HL-60 (cell line): ENCODE measurements at regions not wholly inside any gene's neighbourhood (a gene's known extent, or its start where the extent isn't known, plus 50 kb on each side); places are given as distances from the start of the nearest gene placed in this dataset.

Experiments
- DNase-seq, 2 experiments: peaks; one replicate each; pipeline ENCODE4 v3.0.0-alpha.2; 2010 to 2020; ENCODE audit warnings: low read depth in 1 of 2, low spot score in 1 of 2
- H3K27ac ChIP-seq: fragments of 250-450 bp; sonication (Bioruptor Pico); replicated peaks from 2 replicates; pipeline ENCODE4 v1.5.1; 2020; ENCODE audit warnings: mild to moderate bottlenecking, moderate library complexity
- H3K27me3 ChIP-seq: fragments of 250-450 bp; sonication (Bioruptor Pico); 2 replicates; pipeline ENCODE4 v1.5.1; 2021; ENCODE audit warnings: mild to moderate bottlenecking, moderate library complexity; ENCODE audit not compliant: insufficient read depth, poor library complexity, severe bottlenecking
- H3K4me3 ChIP-seq: replicated peaks from 2 replicates; pipeline ENCODE4 v1.5.1; 2011; ENCODE audit warnings: mild to moderate bottlenecking, control low read depth, low read length; ENCODE audit not compliant: insufficient read depth
- CTCF ChIP-seq: IDR thresholded peaks from one replicate; pipeline ENCODE4 v1.5.1; 2011; ENCODE audit warnings: low read length, control low read depth, inconsistent platforms; ENCODE audit not compliant: insufficient read depth
- GABPA ChIP-seq: IDR thresholded peaks from 2 replicates; pipeline ENCODE4 v1.6.1; 2012; ENCODE audit warnings: low read depth
- POLR2AphosphoS5 ChIP-seq: IDR thresholded peaks from 2 replicates; pipeline ENCODE4 v1.6.1; 2012; ENCODE audit warnings: low read depth
- REST ChIP-seq: IDR thresholded peaks from 2 replicates; pipeline ENCODE4 v1.6.1; 2012; ENCODE audit warnings: low read depth; ENCODE audit not compliant: insufficient replicate concordance
- SPI1 ChIP-seq: IDR thresholded peaks from 2 replicates; pipeline ENCODE4 v1.6.1; 2012; ENCODE audit warnings: low read depth, mild to moderate bottlenecking, borderline replicate concordance

- no peaks in the 10 kb centered on the region for H3K27me3 ChIP-seq
- TF ChIP-seq POLR2AphosphoS5 = no peak
- no peak for TF ChIP-seq GABPA
- no peak for TF ChIP-seq CTCF
- no peak for TF ChIP-seq REST
- TF ChIP-seq SPI1 = no peak
- H3K27ac ChIP-seq = no peak overlapping the region
- DNase-seq = no peak
- no peak overlapping the region for H3K4me3 ChIP-seq
Observed at GRCh38 chrX:53813670-53814440, 127.3 kb upstream of the HUWE1 start.

GRCh38 chrX:53798281-53798680 is 111.8 kb upstream of the HUWE1 start:
- DNase-seq = no peak
- H3K27me3 ChIP-seq = no peaks in the 10 kb centered on the region
- H3K4me3 ChIP-seq = no peak overlapping the region
- no peak overlapping the region for H3K27ac ChIP-seq
- no peak for TF ChIP-seq SPI1
- no peak for TF ChIP-seq POLR2AphosphoS5
- TF ChIP-seq GABPA = no peak
- TF ChIP-seq REST = no peak
- no peak for TF ChIP-seq CTCF

GRCh38 chrX:53795576-53795975 is 109.1 kb upstream of the HUWE1 start:
- DNase-seq = peak in 1 of 2 experiments; percentile 3
- Histone ChIP-seq H3K27ac (no peak overlapping the region), H3K4me3 (no peak overlapping the region), H3K27me3 (no peaks in the 10 kb centered on the region)
- no peak for TF ChIP-seq POLR2AphosphoS5
- no peak for TF ChIP-seq CTCF
- no peak for TF ChIP-seq GABPA
- TF ChIP-seq REST = no peak
- no peak for TF ChIP-seq SPI1
